Astrocyte (in vitro differentiated cells and primary cell): ENCODE measurements at regions not wholly inside any gene's neighbourhood (a gene's known extent, or its start where the extent isn't known, plus 50 kb on each side); places are given as distances from the start of the nearest gene placed in this dataset.
"Not testable (repeated sequence)": the region's sequence is repeated elsewhere in the genome, so short reads cannot be mapped to it uniquely, and the experiment has no call there.

Experiments
- CTCF ChIP-seq: IDR thresholded peaks from 2 replicates; pipeline ENCODE4 v1.5.1; 2011; ENCODE audit warnings: low read depth, mild to moderate bottlenecking, inconsistent platforms, low read length, moderate library complexity; ENCODE audit not compliant: insufficient read depth
- EZH2 ChIP-seq: IDR thresholded peaks from 2 replicates; pipeline ENCODE4 v1.6.1; 2012; ENCODE audit warnings: mild to moderate bottlenecking, low read length, inconsistent platforms; ENCODE audit not compliant: insufficient read depth

GRCh38 chr10:120213283-120213682 lies 243.7 kb upstream of the PLPP4 start:
- not testable (repeated sequence) for TF ChIP-seq CTCF, EZH2
